Esophagus muscularis mucosa (tissue), 4 donors: ENCODE measurements at regions not wholly inside any gene's neighbourhood (a gene's known extent, or its start where the extent isn't known, plus 50 kb on each side); places are given as distances from the start of the nearest gene placed in this dataset.

Source experiments
- DNase-seq: peaks from one replicate; pipeline ENCODE4 v3.0.0-alpha.2; 2017; ENCODE audit errors: extremely low spot score
- H3K27ac ChIP-seq, 4 donors: fragments of 200-600 bp; sonication (generic); replicated peaks in 1 of 4; 1 replicate in 3 of 4; 2 replicates in 1 of 4; pipeline ENCODE4 v1.5.1; 2016 to 2019; ENCODE audit warnings: mild to moderate bottlenecking in 1 of 4
- H3K27me3 ChIP-seq, 4 donors: fragments of 200-600 bp; sonication (generic); one replicate each; pipeline versions ENCODE4 v1.5.1 to v1.6.0; 2016 to 2019
- H3K36me3 ChIP-seq, 4 donors: fragments of 200-600 bp; sonication (generic); one replicate each; pipeline ENCODE4 v1.5.1; 2016 to 2019
- H3K4me1 ChIP-seq, 4 donors: fragments of 200-600 bp; sonication (generic); one replicate each; pipeline ENCODE4 v1.5.1; 2016 to 2019
- H3K4me3 ChIP-seq, 4 donors: fragments of 200-600 bp; sonication (generic); 1 replicate in 2 of 4; 2 replicates in 2 of 4; pipeline ENCODE4 v1.5.1; 2016 to 2019; ENCODE audit warnings: mild to moderate bottlenecking in 4 of 4, moderate library complexity in 1 of 4
- H3K9me3 ChIP-seq, 4 donors: fragments of 200-600 bp; sonication (generic); 1 replicate in 3 of 4; 2 replicates in 1 of 4; pipeline ENCODE4 v1.5.1; 2016 to 2019
- EP300 ChIP-seq: sonication (generic); formaldehyde crosslinking; IDR thresholded peaks from one replicate; pipeline ENCODE4 v1.6.1; 2017; ENCODE audit warnings: antibody characterized with exemption
- POLR2A ChIP-seq: fragments of 450-650 bp; IDR thresholded peaks from one replicate; pipeline ENCODE4 v1.6.1; 2017; ENCODE audit warnings: antibody characterized with exemption, moderate library complexity, mild to moderate bottlenecking, low read depth
- POLR2AphosphoS5 ChIP-seq, 2 donors: sonication (generic); formaldehyde crosslinking; IDR thresholded peaks; one replicate each; pipeline ENCODE4 v1.6.1; 2017; ENCODE audit warnings: antibody characterized with exemption in 2 of 2
- WGBS: methylation state at CpG from one replicate; pipeline ENCODE4 v1.1.5; 2018; 5-methylcytosine and 5-hydroxymethylcytosine counted together
- intact Hi-C: fragments of 100-400 bp; cut with DNase I; formaldehyde crosslinking; loops from one replicate; pipeline ENCODE4 v1.15.1; 2023
- TF ChIP-seq, protein P1 (sequence below), 3 experiments: fragments of 200-600 bp in 2 of 3; fragments of 450-650 bp in 1 of 3; sonication (generic) in 2 of 3; IDR thresholded peaks; one replicate each; pipeline ENCODE4 v1.5.1; 2017 to 2019; ENCODE audit warnings: antibody characterized with exemption in 3 of 3, mild to moderate bottlenecking in 2 of 3, moderate library complexity in 1 of 3

DNA sequence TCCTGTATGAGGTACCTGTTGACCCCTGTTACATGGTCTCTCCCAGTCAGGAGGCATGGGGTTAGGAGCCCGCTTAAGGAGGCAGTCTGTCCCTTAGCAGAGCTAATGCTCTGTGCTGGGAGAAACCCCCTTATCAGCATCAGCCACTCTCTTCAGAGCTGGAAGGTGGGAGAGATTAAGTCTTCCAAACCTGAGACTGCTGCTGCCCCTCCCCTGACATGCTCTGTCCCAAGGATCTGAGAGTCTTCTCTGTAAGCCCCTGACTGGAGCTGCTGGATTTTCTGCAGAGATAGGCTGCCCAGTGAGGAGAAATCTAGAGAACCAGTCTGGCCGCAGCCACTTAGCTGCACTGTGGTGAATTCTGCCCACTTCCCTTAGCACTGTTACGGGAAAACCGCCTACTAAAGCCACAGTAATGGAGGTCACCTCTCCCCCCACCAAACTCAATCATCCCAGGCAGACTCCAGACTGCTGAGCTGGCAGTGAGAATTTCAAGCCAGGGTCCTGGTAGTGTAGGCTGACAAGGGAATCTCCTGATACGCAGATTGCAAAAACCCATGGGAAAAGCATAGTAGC is 222.3 kb downstream of the DDX3Y start:
- H3K4me3 ChIP-seq = no peak overlapping the region
- H3K27ac ChIP-seq = no peak overlapping the region
- TF ChIP-seq POLR2AphosphoS5 (IDR thresholded peaks at IDR 0.05) = no peak
- TF ChIP-seq, protein P1, sequence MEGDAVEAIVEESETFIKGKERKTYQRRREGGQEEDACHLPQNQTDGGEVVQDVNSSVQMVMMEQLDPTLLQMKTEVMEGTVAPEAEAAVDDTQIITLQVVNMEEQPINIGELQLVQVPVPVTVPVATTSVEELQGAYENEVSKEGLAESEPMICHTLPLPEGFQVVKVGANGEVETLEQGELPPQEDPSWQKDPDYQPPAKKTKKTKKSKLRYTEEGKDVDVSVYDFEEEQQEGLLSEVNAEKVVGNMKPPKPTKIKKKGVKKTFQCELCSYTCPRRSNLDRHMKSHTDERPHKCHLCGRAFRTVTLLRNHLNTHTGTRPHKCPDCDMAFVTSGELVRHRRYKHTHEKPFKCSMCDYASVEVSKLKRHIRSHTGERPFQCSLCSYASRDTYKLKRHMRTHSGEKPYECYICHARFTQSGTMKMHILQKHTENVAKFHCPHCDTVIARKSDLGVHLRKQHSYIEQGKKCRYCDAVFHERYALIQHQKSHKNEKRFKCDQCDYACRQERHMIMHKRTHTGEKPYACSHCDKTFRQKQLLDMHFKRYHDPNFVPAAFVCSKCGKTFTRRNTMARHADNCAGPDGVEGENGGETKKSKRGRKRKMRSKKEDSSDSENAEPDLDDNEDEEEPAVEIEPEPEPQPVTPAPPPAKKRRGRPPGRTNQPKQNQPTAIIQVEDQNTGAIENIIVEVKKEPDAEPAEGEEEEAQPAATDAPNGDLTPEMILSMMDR (IDR thresholded peaks at IDR 0.05) = no peak
- no peak for TF ChIP-seq POLR2A
- H3K9me3 ChIP-seq = no peaks in the 10 kb centered on the region
- H3K36me3 ChIP-seq = no peaks in the 10 kb centered on the region
- no peak for DNase-seq
- intact Hi-C loops = no loop called here
- H3K27me3 ChIP-seq = no peaks in the 10 kb centered on the region
- WGBS = no CpG with 5 or more reads among the region's 5 CpGs
- H3K4me1 ChIP-seq = no peaks in the 10 kb centered on the region

- Histone ChIP-seq H3K27ac (no peak overlapping the region), H3K9me3 (no peaks in the 10 kb centered on the region), H3K4me3 (no peak overlapping the region), H3K4me1 (no peaks in the 10 kb centered on the region), H3K27me3 (no peaks in the 10 kb centered on the region), H3K36me3 (no peaks in the 10 kb centered on the region)
- intact Hi-C loops = no loop called here
- DNase-seq = no peak
- TF ChIP-seq POLR2AphosphoS5 (IDR thresholded peaks at IDR 0.05) = no peak
- TF ChIP-seq, protein P1 (IDR thresholded peaks at IDR 0.05) = no peak
- no peak for TF ChIP-seq POLR2A
- no peak for TF ChIP-seq EP300
These were observed 222.8 kb downstream of the DDX3Y start for GRCh38 chrY:13127476-13127875.

DNA sequence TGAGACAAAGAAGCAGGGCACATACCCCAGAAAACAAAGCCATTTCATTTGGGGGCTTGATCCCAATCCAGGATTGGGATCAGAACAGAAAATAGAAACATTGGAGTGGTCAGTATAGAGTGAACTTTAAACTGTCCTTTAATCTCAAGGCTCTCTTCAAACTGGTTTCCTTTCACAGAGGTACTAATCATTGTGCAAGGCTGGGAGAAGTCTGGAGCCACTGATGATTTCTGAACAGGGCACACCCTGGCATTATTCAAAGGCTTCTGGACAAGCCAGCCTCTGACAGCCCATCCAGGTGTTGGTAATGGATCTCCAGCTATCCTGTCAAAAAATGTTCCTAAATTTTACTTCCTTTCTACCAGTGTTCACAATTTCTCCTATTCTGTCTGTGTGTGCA is 244.5 kb downstream of the DDX3Y start:
- Histone ChIP-seq H3K27me3 (no peaks in the 10 kb centered on the region), H3K4me1 (no peaks in the 10 kb centered on the region), H3K27ac (no peak overlapping the region), H3K4me3 (peak overlapping the region in 1 of 4 donors; percentile 27), H3K9me3 (no peaks in the 10 kb centered on the region), H3K36me3 (no peaks in the 10 kb centered on the region)
- no peak for TF ChIP-seq POLR2A
- TF ChIP-seq EP300 = no peak
- TF ChIP-seq POLR2AphosphoS5 (IDR thresholded peaks at IDR 0.05) = no peak
- TF ChIP-seq, protein P1 (IDR thresholded peaks at IDR 0.05) = no peak
- no peak for DNase-seq
- intact Hi-C loops = no loop called here

- Histone ChIP-seq H3K9me3 (no peaks in the 10 kb centered on the region), H3K36me3 (no peaks in the 10 kb centered on the region), H3K4me1 (no peaks in the 10 kb centered on the region), H3K4me3 (no peak overlapping the region), H3K27me3 (no peaks in the 10 kb centered on the region), H3K27ac (no peak overlapping the region)
- WGBS = no CpG with 5 or more reads among the region's 1 CpG
- TF ChIP-seq, protein P1 (IDR thresholded peaks at IDR 0.05) = no peak
- no peak for TF ChIP-seq POLR2AphosphoS5 (IDR thresholded peaks at IDR 0.05)
- TF ChIP-seq POLR2A = no peak
- TF ChIP-seq EP300 = no peak
- intact Hi-C loops = no loop called here
- no peak for DNase-seq
These were observed 263.0 kb downstream of the DDX3Y start for GRCh38 chrY:13167698-13168097.

- no peaks in the 10 kb centered on the region for H3K36me3 ChIP-seq
- H3K27me3 ChIP-seq = no peaks in the 10 kb centered on the region
- intact Hi-C loops = no loop called here
- DNase-seq = no peak
- no peak overlapping the region for H3K4me3 ChIP-seq
- no peaks in the 10 kb centered on the region for H3K9me3 ChIP-seq
- TF ChIP-seq POLR2AphosphoS5 (IDR thresholded peaks at IDR 0.05) = no peak
- no peak for TF ChIP-seq POLR2A
- TF ChIP-seq EP300 = no peak
- TF ChIP-seq, protein P1 (IDR thresholded peaks at IDR 0.05) = no peak
- WGBS = no CpG with 5 or more reads among the region's 1 CpG
- no peak overlapping the region for H3K27ac ChIP-seq
- H3K4me1 ChIP-seq = no peaks in the 10 kb centered on the region
These were observed 263.6 kb downstream of the DDX3Y start for GRCh38 chrY:13168257-13168656.
